K562 (cell line): ENCODE measurements at regions not wholly inside any gene's neighbourhood (a gene's known extent, or its start where the extent isn't known, plus 50 kb on each side); places are given as distances from the start of the nearest gene placed in this dataset.

Experiments
- ATAC-seq: fragments of 200-7000 bp; cut with Tn5 transposase; 3 replicates; pipeline ENCODE4 v1.9.1; 2020; ENCODE audit warnings: moderate library complexity
- BruUV-seq: library from RNA; stranded (reverse); fragments of 400-500 nt; replicated peaks from 2 replicates; lab custom pipeline; 2021; lab: Mats Ljungman, UMichigan
- CTCF ChIA-PET: fragments of 300-600 bp; formaldehyde crosslinking; extraction: SDS; loops from one replicate; lab custom pipeline; 2021; ENCODE audit warnings: low intra/inter-chr PET ratio; lab: Yijun Ruan, JAX
- POLR2A ChIA-PET: fragments of 300-600, 350-650 bp; sonication (Branson Sonifier 250); formaldehyde crosslinking; extraction: SDS; loops from one replicate; lab custom pipeline; 2021; ENCODE audit warnings: antibody characterized with exemption, inconsistent platforms; lab: Yijun Ruan, JAX
- DNase-seq, 4 experiments: peaks; one replicate each; pipeline versions ENCODE4 v3.0.0 to v3.0.0-alpha.2; 2011 to 2018; ENCODE audit warnings: low spot score in 3 of 4, mixed read lengths in 3 of 4; ENCODE audit errors: extremely low read depth in 1 of 4
- FAIRE-seq: peaks from 2 replicates; lab custom pipeline; 2011; peaks lifted over from hg19 to GRCh38; lab: Jason Lieb, UNC
- H2AFZ ChIP-seq: 2 replicates; pipeline ENCODE4 v1.6.0; 2011; ENCODE audit warnings: low read depth, low read length, control low read depth, inconsistent platforms
- H3K27ac ChIP-seq: fragments of 200-600 bp; 3 replicates; pipeline ENCODE4 v1.8.0; 2011; ENCODE audit warnings: low read depth, mild to moderate bottlenecking, control low read depth, inconsistent platforms, low read length, moderate library complexity, mixed read lengths; ENCODE audit errors: extremely low read depth
- H3K27me3 ChIP-seq, 2 experiments: fragments of 300-600 bp in 1 of 2; 2 replicates in 1 of 2; 3 replicates in 1 of 2; pipeline versions ENCODE4 v1.6.0 to v1.8.0; 2011; ENCODE audit warnings: inconsistent platforms in 2 of 2, low read length in 2 of 2, mild to moderate bottlenecking in 1 of 2, mixed read lengths in 1 of 2, moderate library complexity in 1 of 2; ENCODE audit not compliant: control insufficient read depth in 2 of 2, insufficient read depth in 2 of 2
- H3K36me3 ChIP-seq: fragments of 300-600 bp; 3 replicates; pipeline ENCODE4 v1.8.0; 2011; ENCODE audit warnings: mild to moderate bottlenecking, low read length, inconsistent platforms; ENCODE audit not compliant: control insufficient read depth, insufficient read depth
- H3K4me1 ChIP-seq, 2 experiments: fragments of 200-600 bp in 1 of 2; replicated peaks in 1 of 2; 2 replicates in 1 of 2; 3 replicates in 1 of 2; pipeline versions ENCODE4 v1.5.1 to v1.8.0; 2011; ENCODE audit warnings: inconsistent platforms in 2 of 2, low read length in 2 of 2, mild to moderate bottlenecking in 1 of 2, mixed read lengths in 1 of 2, moderate library complexity in 1 of 2; ENCODE audit not compliant: control insufficient read depth in 2 of 2, insufficient read depth in 2 of 2
- H3K4me2 ChIP-seq: 2 replicates; pipeline ENCODE4 v1.6.1; 2011; ENCODE audit warnings: low read length, control low read depth, inconsistent platforms, mixed read lengths; ENCODE audit not compliant: insufficient read depth
- H3K4me3 ChIP-seq: fragments of 200-600 bp; sonication (generic), shearing (Covaris generic); 2 replicates; pipeline ENCODE4 v1.5.1; 2016; ENCODE audit warnings: control low read depth, inconsistent platforms
- H3K79me2 ChIP-seq: fragments of 200-600 bp; 3 replicates; pipeline ENCODE4 v1.8.0; 2011; ENCODE audit warnings: low read length, inconsistent platforms; ENCODE audit not compliant: control insufficient read depth, insufficient read depth
- H3K9ac ChIP-seq, 2 experiments: 2 replicates each; pipeline versions ENCODE4 v1.6.0 to v1.6.1; 2011; ENCODE audit warnings: low read depth in 2 of 2, low read length in 2 of 2, control low read depth in 1 of 2, inconsistent platforms in 1 of 2, mild to moderate bottlenecking in 1 of 2, mixed read lengths in 1 of 2; ENCODE audit not compliant: insufficient read depth in 1 of 2
- H3K9me1 ChIP-seq: one replicate; pipeline ENCODE4 v1.6.0; 2011; ENCODE audit warnings: inconsistent platforms, mild to moderate bottlenecking, low read length, moderate library complexity; ENCODE audit not compliant: control insufficient read depth, insufficient read depth
- H3K9me3 ChIP-seq: replicated peaks from 2 replicates; pipeline ENCODE4 v1.5.1; 2011; ENCODE audit warnings: low read depth, low read length, inconsistent platforms; ENCODE audit not compliant: control insufficient read depth, insufficient read depth
- H4K20me1 ChIP-seq: replicated peaks from 2 replicates; pipeline ENCODE4 v1.6.1; 2011; ENCODE audit warnings: low read length, inconsistent platforms, mixed read lengths; ENCODE audit not compliant: control insufficient read depth, insufficient read depth
- CREM ChIP-seq: IDR thresholded peaks from 2 replicates; pipeline ENCODE4 v1.6.1; 2014; ENCODE audit warnings: antibody characterized with exemption, low read depth
- DACH1 ChIP-seq: fragments of 450-650 bp; IDR thresholded peaks from 2 replicates; pipeline ENCODE4 v1.6.1; 2018; ENCODE audit not compliant: partially characterized antibody
- E2F5 ChIP-seq: sonication (generic); formaldehyde crosslinking; IDR thresholded peaks from 2 replicates; pipeline ENCODE4 v1.8.0; 2022; ENCODE audit warnings: mild to moderate bottlenecking, missing genetic modification reagents
- ETV1 ChIP-seq: fragments of 450-650 bp; conservative IDR thresholded peaks from 2 replicates; pipeline ENCODE4 v1.6.1; 2016; ENCODE audit warnings: missing genetic modification characterization, control low read depth, low read depth, missing compliant biosample characterization
- HLTF ChIP-seq: fragments of 450-650 bp; IDR thresholded peaks from 2 replicates; pipeline ENCODE4 v1.6.1; 2016
- KLF16 ChIP-seq: IDR thresholded peaks from 2 replicates; pipeline ENCODE4 v1.6.1; 2016; ENCODE audit warnings: antibody characterized with exemption
- MAFK ChIP-seq: IDR thresholded peaks from 2 replicates; pipeline ENCODE4 v1.6.1; 2011; ENCODE audit warnings: low read length, improper control_type of control experiment
- ZNF12 ChIP-seq: sonication (generic); formaldehyde crosslinking; IDR thresholded peaks from 2 replicates; pipeline ENCODE4 v1.4.0; 2020; ENCODE audit warnings: mild to moderate bottlenecking, missing genetic modification reagents
- ZNF133 ChIP-seq: fragments of 250-450 bp; sonication (Bioruptor Pico); IDR thresholded peaks from 2 replicates; pipeline ENCODE4 v1.4.0; 2020; ENCODE audit warnings: mild to moderate bottlenecking
- ZNF347 ChIP-seq: fragments of 450-650 bp; formaldehyde crosslinking; IDR thresholded peaks from 2 replicates; pipeline ENCODE4 v1.4.0; 2020; ENCODE audit warnings: low read depth, mild to moderate bottlenecking, moderate library complexity
- ZNF699 ChIP-seq: fragments of 250-450 bp; sonication (Bioruptor Pico); IDR thresholded peaks from 2 replicates; pipeline ENCODE4 v1.8.0; 2021; ENCODE audit warnings: mild to moderate bottlenecking, moderate library complexity; ENCODE audit not compliant: insufficient replicate concordance
- ZNF766 ChIP-seq: fragments of 200-800 bp; sonication (Bioruptor generic); conservative IDR thresholded peaks from 2 replicates; pipeline ENCODE4 v1.6.1; 2016; ENCODE audit warnings: missing genetic modification characterization, missing compliant biosample characterization
- WGBS: fragments of 100-300 bp; shearing (Covaris generic); methylation state at CpG from one replicate; pipeline ENCODE4 v1.1.6; 2016; ENCODE audit warnings: low coverage, mixed read lengths; ENCODE audit not compliant: insufficient coverage; ENCODE audit errors: missing lambda C conversion rate; 5-methylcytosine and 5-hydroxymethylcytosine counted together
- in situ Hi-C: fragments of 300-500 bp; cut with MboI; formaldehyde crosslinking; loops from 4 replicates; pipeline ENCODE4 v1.15.0; 2018; ENCODE audit warnings: inconsistent platforms, mixed read lengths
- intact Hi-C: fragments of 100-400 bp; cut with micrococcal nuclease; formaldehyde crosslinking; loops from 2 replicates; pipeline ENCODE4 v1.14.2; 2022
- TF ChIP-seq, protein P1 (sequence below): fragments of 250-450 bp; sonication (Bioruptor Pico); IDR thresholded peaks from 2 replicates; pipeline ENCODE4 v1.8.0; 2022; ENCODE audit warnings: inconsistent platforms, mild to moderate bottlenecking, moderate library complexity, borderline replicate concordance

DNA sequence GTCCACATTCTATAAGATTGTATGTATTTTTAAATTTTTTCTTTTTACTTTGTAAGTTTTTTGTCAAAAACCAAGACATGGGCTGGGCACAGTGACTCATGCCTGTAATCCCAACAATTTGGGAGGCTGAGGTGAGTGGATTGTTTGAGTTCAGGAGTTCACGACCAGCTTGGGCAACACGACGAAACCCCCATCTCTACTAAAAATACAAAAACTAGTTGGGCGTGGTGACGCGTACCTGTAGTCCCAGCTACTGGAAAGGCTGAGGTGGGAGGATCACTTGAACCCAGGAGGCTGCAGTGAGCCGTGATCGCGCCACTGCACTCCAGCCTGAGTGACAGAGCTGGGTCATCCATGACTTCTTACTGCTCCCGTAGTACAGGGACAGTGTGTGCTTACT, 84.8 kb upstream of the PRDM11 start (continued):
- TF ChIP-seq E2F5 (CRISPR knock-in tag), result no peak

DNA sequence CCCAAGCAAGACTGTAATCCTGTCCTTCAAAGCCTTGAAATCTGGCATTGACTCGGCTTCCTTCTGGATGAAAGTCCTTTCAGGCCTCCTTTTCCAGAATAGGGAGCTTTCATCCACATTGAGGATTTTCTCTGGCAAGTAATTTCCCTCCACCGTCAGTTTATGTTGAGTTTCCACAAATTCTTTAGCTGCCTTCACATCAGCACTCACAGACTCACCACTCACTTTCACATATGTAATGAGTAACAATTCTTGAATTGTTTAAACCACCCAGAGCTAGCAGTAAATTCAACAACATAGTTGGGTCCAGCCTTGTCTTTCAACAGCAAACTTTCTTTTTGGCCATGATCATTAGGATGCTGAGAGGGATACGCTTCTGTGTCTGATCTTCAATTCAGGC, 84.3 kb upstream of the PRDM11 start:
- Histone ChIP-seq H3K36me3 (no peaks in the 10 kb centered on the region), H4K20me1 (no peaks in the 10 kb centered on the region), H3K4me2 (no peak overlapping the region), H3K9me1 (no peaks in the 10 kb centered on the region), H3K79me2 (no peaks in the 10 kb centered on the region), H2AFZ (no peak overlapping the region), H3K9ac (no peak overlapping the region), H3K9me3 (no peaks in the 10 kb centered on the region), H3K27me3 (peaks cover 2 to 19% of the 10 kb centered on the region in 2 experiments; a peak in 4 of 5 replicates), H3K27ac (no peak overlapping the region), H3K4me1 (no peaks in the 10 kb centered on the region), H3K4me3 (no peak overlapping the region)
- FAIRE-seq (no peak), DNase-seq (no peak), ATAC-seq (no peak)
- CTCF ChIA-PET, result no interaction called here
- in situ Hi-C loops (no loop called here), intact Hi-C loops (no loop called here)
- POLR2A ChIA-PET, result interaction anchor here (0.7 kb wide), 1 partner anchor 12 kb away, joined by 3 read pairs; no protein-coding TSS in a partner anchor
- no TSS peak for BruUV-seq
- TF ChIP-seq ETV1 (tag) (no peak), ZNF699 (CRISPR knock-in tag) (no peak), CREM (no peak), HLTF (no peak), MAFK (no peak), DACH1 (no peak), ZNF766 (CRISPR knock-in tag) (no peak), ZNF133 (no peak), ZNF347 (CRISPR knock-in tag) (no peak), KLF16 (no peak), ZNF12 (CRISPR knock-in tag) (no peak)
- TF ChIP-seq, protein P1, sequence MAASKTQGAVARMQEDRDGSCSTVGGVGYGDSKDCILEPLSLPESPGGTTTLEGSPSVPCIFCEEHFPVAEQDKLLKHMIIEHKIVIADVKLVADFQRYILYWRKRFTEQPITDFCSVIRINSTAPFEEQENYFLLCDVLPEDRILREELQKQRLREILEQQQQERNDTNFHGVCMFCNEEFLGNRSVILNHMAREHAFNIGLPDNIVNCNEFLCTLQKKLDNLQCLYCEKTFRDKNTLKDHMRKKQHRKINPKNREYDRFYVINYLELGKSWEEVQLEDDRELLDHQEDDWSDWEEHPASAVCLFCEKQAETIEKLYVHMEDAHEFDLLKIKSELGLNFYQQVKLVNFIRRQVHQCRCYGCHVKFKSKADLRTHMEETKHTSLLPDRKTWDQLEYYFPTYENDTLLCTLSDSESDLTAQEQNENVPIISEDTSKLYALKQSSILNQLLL, result no peak
- WGBS, result 2% methylated on average over 3 of the region's 3 CpGs
